Calu3 (cell line): ENCODE measurements at regions not wholly inside any gene's neighbourhood (a gene's known extent, or its start where the extent isn't known, plus 50 kb on each side); places are given as distances from the start of the nearest gene placed in this dataset.

Experiments used
- BruUV-seq: library from RNA; stranded (reverse); fragments of 400-500 nt; replicated peaks from 2 replicates; lab custom pipeline; 2021; lab: Mats Ljungman, UMichigan
- CTCF ChIA-PET: fragments of 300-600 bp; sonication (Branson Sonifier 250); formaldehyde crosslinking; loops from one replicate; lab custom pipeline; 2022; ENCODE audit warnings: antibody characterized with exemption; lab: Charles Lee
- DNase-seq: peaks from one replicate; pipeline ENCODE4 v3.0.0; 2022
- H3K27ac Mint-ChIP-seq: one replicate; pipeline ENCODE4 v1.8.0; 2022; ENCODE audit warnings: mixed read lengths; ENCODE audit not compliant: unreplicated experiment
- H3K27me3 Mint-ChIP-seq: one replicate; pipeline ENCODE4 v1.8.0; 2022; ENCODE audit warnings: mixed read lengths; ENCODE audit not compliant: unreplicated experiment
- H3K36me3 Mint-ChIP-seq: one replicate; pipeline ENCODE4 v1.8.0; 2022; ENCODE audit warnings: mild to moderate bottlenecking, moderate library complexity, mixed read lengths; ENCODE audit not compliant: insufficient read depth, unreplicated experiment
- H3K4me1 Mint-ChIP-seq: one replicate; pipeline ENCODE4 v1.8.0; 2022; ENCODE audit warnings: mild to moderate bottlenecking, low read depth, mixed read lengths; ENCODE audit not compliant: unreplicated experiment
- H3K4me3 Mint-ChIP-seq: one replicate; pipeline ENCODE4 v1.8.0; 2022; ENCODE audit warnings: mild to moderate bottlenecking, low read depth, moderate library complexity, mixed read lengths; ENCODE audit not compliant: unreplicated experiment
- H3K9me3 Mint-ChIP-seq: one replicate; pipeline ENCODE4 v1.8.0; 2022; ENCODE audit warnings: low read depth, mixed read lengths; ENCODE audit not compliant: unreplicated experiment
- intact Hi-C: fragments of 100-400 bp; cut with micrococcal nuclease; formaldehyde crosslinking; loops from one replicate; pipeline ENCODE4 v1.10.0; 2022; ENCODE audit not compliant: unreplicated experiment
- TF ChIP-seq, protein P1 (sequence below): fragments of 200-600 bp; IDR thresholded peaks from one replicate; pipeline ENCODE4 v1.8.0; 2022; ENCODE audit warnings: antibody characterized with exemption; ENCODE audit not compliant: unreplicated experiment

- CTCF ChIA-PET, result interaction anchor here (0.6 to 2.1 kb wide), 16 partner anchors 9 to 1390 kb away, joined by 3 to 14 read pairs (median 4); no protein-coding TSS in a partner anchor
- BruUV-seq, result no TSS peak
- peaks cover 19% of the 10 kb centered on the region for H3K27me3 Mint-ChIP-seq
- no peaks in the 10 kb centered on the region for H3K9me3 Mint-ChIP-seq
- no peak overlapping the region for H3K27ac Mint-ChIP-seq
- H3K36me3 Mint-ChIP-seq, result no peaks in the 10 kb centered on the region
- no peak overlapping the region for H3K4me3 Mint-ChIP-seq
- no peaks in the 10 kb centered on the region for H3K4me1 Mint-ChIP-seq
- DNase-seq, result peak; percentile 85
- TF ChIP-seq, protein P1, sequence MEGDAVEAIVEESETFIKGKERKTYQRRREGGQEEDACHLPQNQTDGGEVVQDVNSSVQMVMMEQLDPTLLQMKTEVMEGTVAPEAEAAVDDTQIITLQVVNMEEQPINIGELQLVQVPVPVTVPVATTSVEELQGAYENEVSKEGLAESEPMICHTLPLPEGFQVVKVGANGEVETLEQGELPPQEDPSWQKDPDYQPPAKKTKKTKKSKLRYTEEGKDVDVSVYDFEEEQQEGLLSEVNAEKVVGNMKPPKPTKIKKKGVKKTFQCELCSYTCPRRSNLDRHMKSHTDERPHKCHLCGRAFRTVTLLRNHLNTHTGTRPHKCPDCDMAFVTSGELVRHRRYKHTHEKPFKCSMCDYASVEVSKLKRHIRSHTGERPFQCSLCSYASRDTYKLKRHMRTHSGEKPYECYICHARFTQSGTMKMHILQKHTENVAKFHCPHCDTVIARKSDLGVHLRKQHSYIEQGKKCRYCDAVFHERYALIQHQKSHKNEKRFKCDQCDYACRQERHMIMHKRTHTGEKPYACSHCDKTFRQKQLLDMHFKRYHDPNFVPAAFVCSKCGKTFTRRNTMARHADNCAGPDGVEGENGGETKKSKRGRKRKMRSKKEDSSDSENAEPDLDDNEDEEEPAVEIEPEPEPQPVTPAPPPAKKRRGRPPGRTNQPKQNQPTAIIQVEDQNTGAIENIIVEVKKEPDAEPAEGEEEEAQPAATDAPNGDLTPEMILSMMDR, result peak; percentile 72
- intact Hi-C loops, result loop anchor here (1.0 to 10.0 kb wide), 6 partner anchors 90 to 409 kb away; no protein-coding TSS in a partner anchor
Measured at GRCh38 chr16:11407047-11407982, 62.1 kb downstream of the RMI2 start.

GRCh38 chr16:11408216-11408615 lies 63.0 kb downstream of the RMI2 start:
- BruUV-seq, result no TSS peak
- no peak for DNase-seq
- no peaks in the 10 kb centered on the region for H3K36me3 Mint-ChIP-seq
- intact Hi-C loops, result loop anchor here (5.0 to 10.0 kb wide), 3 partner anchors 89 to 267 kb away; no protein-coding TSS in a partner anchor
- H3K27me3 Mint-ChIP-seq, result peaks cover 19% of the 10 kb centered on the region
- H3K9me3 Mint-ChIP-seq, result no peaks in the 10 kb centered on the region
- H3K4me1 Mint-ChIP-seq, result no peaks in the 10 kb centered on the region
- H3K4me3 Mint-ChIP-seq, result no peak overlapping the region
- CTCF ChIA-PET, result interaction anchor here (1.0 to 2.1 kb wide), 10 partner anchors 8 to 306 kb away, joined by 3 to 14 read pairs (median 5); no protein-coding TSS in a partner anchor
- TF ChIP-seq, protein P1, result no peak
- H3K27ac Mint-ChIP-seq, result no peak overlapping the region

DNA sequence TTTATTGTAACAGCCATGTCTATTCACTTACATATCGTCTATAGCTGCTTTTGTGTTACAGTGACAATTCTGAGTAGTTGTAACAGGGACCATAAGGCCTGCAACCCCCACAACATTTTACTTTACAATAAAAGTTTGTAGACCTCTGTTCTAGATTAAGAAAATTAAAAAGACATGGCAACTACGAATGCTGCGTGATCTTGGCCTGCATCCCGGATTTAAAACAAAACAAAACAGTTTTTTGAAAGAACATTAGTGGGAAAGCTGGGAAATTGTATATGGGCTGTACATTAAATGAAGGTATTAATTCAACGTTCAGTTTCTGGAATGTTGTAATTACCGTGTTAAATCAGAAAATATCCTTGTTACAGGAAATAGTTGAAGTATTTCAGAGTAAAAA lies 64.1 kb downstream of the RMI2 start:
- TF ChIP-seq, protein P1, result no peak
- H3K9me3 Mint-ChIP-seq, result no peaks in the 10 kb centered on the region
- no peaks in the 10 kb centered on the region for H3K36me3 Mint-ChIP-seq
- intact Hi-C loops, result loop anchor here (5.0 to 10.0 kb wide), 3 partner anchors 88 to 265 kb away; no protein-coding TSS in a partner anchor
- H3K27me3 Mint-ChIP-seq, result peaks cover 15% of the 10 kb centered on the region
- no peak overlapping the region for H3K4me3 Mint-ChIP-seq
- no peak for DNase-seq
- BruUV-seq, result no TSS peak
- CTCF ChIA-PET, result interaction anchor here (0.5 kb wide), 1 partner anchor 38 kb away, joined by 4 read pairs; no protein-coding TSS in a partner anchor
- no peaks in the 10 kb centered on the region for H3K4me1 Mint-ChIP-seq
- H3K27ac Mint-ChIP-seq, result no peak overlapping the region

DNA sequence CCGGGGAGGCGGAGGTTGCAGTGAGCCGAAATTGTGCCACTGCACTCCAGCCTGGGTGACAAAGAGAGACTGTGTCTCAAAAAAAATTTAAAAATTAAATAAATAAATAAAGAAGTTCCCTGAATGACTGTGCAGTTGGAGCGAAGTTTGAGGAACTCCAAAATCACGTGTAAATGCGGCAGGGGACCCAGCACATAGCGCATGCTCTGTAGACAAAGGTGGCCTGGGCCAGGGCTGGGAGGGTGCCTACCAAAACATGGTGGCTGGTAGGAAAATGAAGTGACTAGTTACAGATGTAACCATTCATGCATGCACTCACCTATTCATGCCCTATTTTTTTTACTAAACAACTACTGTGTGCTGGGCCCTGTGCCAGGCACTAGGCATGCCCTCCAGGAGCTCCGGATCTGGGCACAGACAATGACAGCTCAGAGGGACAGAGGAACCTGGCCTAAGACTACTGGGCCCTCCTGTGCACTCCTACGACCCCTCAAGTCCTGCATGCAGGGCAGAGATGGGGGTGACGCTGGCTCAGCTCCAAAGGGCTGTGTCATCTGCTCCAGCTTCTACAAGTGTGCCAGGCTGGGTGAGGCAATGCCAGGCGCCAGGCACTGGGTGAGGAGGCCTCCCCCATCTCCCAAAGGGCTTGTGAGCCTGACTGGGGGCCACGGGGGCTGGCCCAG lies 65.3 kb downstream of the RMI2 start:
- peaks cover 4% of the 10 kb centered on the region for H3K27me3 Mint-ChIP-seq
- intact Hi-C loops, result no loop called here
- CTCF ChIA-PET, result interaction anchor here (0.6 kb wide), 1 partner anchor 84 kb away, joined by 4 read pairs; no protein-coding TSS in a partner anchor
- H3K36me3 Mint-ChIP-seq, result no peaks in the 10 kb centered on the region
- DNase-seq, result no peak
- H3K4me1 Mint-ChIP-seq, result no peaks in the 10 kb centered on the region
- H3K4me3 Mint-ChIP-seq, result no peak overlapping the region
- TF ChIP-seq, protein P1, result no peak
- no peaks in the 10 kb centered on the region for H3K9me3 Mint-ChIP-seq
- no TSS peak for BruUV-seq
- H3K27ac Mint-ChIP-seq, result no peak overlapping the region
